Activated CD4-positive, alpha-beta T cell treated with anti-CD3 and anti-CD28 coated beads, Interleukin-2, amount 50 U/mL, for 48 hours (primary cell): ENCODE measurements at regions not wholly inside any gene's neighbourhood (a gene's known extent, or its start where the extent isn't known, plus 50 kb on each side); places are given as distances from the start of the nearest gene placed in this dataset.
"Not testable (repeated sequence)": the region's sequence is repeated elsewhere in the genome, so short reads cannot be mapped to it uniquely, and the experiment has no call there.

Source experiments
- DNase-seq, 2 experiments: peaks; one replicate each; pipeline ENCODE4 v3.0.0-alpha.2; 2020

DNA sequence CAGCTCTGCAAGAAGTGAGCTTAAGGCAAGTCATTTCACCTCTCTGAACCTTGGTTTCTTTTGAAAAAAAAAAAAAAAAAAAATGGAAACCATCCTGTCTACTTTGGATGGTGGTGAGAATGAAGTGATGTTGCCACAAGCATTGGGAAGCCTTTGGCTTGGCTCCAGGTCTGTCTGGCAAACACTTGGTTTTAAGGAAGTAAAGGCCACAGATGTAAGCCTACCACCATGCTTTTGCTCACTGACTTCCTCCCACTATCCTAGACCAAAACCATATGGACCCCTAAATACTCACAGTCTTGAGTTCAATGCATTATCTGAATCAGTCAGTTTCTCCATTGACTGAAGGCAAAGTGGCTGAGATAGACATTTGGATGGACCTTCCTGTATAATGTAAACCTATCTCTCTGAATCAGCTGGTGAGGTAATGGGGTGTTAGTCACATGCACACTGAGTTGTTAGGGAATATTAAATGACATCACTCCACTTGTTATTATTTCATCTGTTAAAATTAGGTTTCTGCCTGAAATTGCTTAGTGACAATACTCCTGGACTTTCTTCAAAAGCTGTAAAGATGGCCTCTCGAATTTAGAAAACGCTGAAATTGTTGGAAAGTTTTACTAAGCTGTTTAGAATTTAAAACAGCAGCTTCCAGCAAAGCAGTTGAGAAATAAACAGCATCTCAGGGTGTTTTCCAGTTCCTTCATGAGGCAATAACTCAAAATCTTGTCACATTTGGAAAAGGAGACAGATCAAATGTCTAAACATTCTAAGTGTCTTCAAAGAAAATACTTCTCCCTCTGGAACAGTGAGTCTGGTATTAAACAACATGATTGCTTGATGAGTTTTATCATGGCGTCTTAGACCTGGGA is 833.5 kb downstream of the DHX35 start:
- DNase-seq, result no peak

DNA sequence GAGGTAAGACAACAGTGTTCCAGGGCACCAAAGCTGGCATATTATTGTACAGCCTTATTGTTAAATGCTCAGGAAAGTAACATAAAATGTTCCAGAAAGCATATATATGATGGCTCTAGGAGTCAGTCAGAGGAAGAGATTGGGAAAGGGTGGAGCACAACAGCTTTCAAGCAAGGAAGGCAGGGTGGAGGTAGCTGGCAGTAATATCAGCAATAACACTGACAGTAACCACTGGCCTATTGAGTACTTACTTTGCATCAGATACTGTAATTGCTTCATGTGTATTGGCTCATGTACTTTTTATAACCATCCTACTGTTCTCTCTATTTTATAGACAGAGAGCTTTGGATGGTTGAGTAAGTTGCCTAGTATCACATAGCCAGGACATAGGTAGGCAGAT is 830.2 kb downstream of the DHX35 start:
- no peak for DNase-seq

DNA sequence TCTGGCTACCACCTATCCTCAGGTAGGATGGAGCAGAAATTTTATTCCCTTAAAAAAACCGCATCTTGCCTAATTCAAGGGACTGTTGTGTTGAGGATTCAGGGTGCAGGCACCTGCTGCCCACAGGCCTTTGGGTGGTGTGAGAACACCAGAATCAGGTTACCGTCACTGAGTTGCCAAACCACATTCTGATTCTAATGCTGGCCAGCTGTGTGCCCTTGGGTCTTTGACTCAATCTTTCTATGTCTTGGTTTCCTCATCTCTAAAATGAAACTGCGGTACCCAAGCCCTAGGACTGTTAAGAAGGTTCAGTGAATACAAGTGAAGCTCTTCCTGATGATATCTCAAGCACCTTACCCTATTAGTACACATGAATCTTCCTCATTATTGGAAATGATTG is 827.3 kb downstream of the DHX35 start:
- no peak for DNase-seq

DNA sequence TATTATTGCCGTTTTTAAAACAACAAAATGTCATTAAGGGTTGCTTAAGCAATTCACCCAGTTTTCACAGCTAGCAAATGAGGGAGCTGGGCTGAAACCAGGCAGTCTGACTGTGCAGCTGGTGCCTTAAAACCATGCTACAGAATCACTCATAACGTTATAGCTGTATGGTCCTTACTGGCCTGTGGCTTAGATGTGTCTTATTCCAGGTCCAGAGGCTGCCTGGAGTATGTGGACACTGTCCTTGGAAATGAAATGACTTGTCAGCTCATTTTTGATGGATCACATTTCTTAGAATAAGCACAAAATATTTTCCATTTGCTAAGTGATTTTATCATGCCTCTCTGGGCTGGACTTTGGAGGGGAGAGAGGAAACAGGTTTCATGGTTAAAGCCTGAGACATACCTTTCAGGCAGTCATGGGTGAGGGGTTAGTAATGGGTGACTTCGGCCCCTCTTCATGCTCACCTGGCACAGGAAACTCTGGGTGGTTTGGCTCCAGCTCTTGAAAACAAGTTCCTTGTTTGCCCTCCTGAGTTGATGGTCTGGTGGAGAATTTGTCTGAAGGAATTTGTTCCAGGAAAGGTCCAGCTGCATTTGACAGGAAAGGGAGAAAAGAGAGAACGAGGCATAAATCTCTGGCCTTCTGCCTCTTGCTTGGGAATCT is 823.2 kb downstream of the DHX35 start:
- DNase-seq, result no peak

DNA sequence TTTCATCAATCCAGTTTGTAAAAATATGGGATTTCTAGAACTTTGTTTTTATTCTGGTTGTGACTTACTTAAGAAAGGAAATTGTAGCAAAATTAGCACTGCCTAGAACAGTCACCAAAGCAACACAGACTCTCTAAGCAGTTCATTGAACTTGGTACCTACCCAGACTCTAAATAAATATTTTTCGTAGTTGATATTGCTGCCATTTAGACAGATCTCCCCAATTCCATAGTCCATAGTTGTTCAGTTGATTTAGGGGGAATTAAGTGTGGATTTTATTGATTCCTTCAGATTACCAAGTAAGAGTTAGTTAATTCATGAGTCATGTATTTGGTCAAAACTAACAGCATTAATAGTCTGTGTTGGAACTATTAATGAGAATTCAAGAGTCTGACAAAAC is 822.5 kb downstream of the DHX35 start:
- no peak for DNase-seq

DNA sequence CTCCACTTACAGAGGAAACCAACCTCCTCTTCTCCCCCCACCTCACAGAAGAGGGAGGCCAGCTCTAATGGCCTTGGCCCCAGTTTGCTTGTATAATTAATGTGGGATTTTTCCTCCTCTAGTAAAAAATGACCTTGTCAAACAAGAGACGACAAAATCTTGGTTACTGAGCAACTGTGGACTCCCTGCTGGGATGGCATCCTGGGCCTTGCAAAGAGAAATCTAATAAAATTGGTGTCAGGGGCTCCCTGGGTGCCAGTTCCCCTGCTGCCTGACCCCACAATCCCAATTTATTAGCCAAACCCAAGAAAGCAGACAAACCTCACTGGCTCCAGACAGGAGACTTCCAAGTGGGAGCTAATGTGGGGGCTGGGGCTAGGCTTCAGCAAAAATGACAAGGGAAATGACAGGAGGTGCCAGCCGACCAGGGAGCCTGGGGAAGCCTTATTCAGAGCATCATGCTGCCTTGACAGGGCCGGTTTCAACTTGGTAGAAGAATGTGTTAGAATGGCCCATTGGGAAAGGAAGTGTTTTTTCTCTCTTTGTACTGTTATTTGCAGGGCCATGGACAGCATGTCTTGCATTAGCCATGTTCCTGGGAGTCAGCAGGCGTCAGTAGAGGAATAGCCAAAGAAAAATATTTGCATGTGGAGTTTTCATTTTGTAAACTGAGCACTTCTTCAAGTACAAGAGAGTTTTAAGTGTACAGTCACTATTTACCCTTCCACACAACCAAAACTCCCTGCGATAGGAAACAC is 816.9 kb downstream of the DHX35 start:
- no peak for DNase-seq

DNA sequence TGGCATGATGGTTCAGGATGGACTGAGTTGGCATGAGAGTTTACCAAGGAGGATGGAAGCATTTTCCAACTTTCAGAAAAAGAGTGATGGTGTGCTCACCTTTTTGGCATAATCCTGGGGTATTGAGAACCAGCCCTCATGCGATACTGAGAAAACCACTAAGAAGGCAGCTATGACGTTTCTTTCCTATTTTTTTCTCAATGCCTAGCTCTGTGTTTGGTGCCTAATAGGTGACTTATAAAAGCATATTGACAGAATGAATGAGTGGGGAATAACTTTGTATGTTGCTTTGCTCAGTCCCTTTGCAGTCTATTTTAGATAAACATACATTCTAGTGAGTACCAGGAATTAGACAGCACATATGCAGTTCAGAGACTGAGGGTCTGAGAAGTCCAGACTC is 816.3 kb downstream of the DHX35 start:
- no peak for DNase-seq

DNA sequence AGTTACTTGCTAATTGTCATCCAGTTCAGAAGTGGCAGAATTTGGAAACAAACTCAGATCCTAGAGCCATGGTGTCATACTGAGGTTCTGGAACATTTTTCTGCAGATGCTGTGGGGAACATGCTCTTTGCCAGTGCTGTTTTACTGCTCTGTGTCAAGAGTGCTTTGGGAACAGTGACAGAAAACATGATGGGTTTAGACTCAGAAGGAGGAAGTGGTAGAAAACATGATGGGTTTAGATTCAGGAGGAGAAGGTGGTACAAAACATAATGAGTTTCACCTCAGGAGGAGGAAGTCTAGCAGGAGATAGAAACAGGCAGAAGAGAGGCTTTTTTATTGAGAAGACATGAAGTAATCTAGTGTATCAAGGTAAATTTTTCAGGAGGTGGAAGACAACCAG is 815.5 kb downstream of the DHX35 start:
- no peak for DNase-seq

DNA sequence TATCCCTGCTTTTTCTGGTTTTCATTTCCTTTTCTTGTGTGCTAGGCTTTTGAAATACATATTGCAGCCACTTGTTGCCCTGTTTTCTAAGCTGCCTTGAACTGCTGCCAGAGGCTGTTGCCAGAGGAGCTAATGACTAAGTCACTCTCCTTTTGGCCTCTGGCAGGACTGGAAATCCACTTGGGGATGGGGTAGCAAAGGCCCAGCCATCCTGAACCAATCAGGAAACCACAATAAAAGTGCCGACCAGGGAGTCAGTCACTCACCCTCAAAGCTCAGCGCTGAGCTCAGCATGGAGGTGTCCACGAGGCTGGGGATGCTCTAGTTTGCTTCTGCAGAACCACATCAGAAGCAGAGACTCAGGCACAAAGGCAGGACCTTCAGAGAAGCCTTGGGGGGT is 813.0 kb downstream of the DHX35 start:
- DNase-seq, result no peak

DNA sequence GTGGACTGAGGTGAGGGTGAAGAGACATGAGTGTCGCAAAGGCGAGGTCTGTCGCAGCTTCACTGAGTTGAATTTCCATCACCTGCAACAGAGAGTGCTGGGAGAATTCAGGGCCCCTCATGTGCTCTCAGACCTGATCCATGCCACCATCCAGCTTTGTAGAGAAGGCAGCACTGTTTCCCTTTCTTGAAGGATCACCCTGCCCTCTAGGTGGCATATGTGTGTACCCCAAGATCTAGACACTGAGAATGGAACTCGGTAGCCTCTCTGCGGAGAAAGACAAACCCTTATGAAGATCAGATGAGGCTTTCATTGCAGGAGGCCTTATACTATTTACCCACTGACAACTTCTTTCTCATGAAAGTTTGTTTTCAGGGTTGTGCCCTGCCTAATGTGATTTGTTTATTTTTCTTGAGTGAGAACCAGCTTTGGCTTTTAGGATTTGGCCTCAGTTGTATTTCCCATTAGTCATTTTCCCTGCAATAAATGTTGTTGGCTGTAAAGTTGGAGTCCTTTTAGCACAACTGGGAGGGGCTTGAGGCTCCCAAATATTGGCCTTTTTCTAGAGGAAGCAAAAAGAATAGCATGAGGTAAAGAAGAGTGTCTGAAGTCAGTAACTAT is 811.3 kb downstream of the DHX35 start:
- DNase-seq, result no peak

DNA sequence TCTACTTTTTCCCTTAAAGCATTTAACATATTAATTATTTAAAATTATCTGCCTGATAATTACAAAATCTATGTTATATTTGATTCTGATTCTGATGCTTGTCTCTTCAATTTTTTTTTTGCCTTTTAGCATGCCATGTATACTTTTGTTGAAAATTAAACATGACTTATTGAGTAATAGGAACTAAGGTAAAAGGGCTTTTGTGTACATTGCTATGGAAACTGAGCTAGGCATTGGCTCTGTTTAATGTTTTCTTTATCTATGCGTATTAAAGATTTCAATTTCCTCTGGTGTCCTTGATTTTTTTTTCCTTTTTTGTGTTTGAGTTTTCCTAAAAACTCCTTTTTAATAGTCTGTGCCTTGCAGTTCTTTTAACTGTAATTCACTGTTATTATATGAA is 805.2 kb downstream of the DHX35 start:
- DNase-seq, result no peak

DNA sequence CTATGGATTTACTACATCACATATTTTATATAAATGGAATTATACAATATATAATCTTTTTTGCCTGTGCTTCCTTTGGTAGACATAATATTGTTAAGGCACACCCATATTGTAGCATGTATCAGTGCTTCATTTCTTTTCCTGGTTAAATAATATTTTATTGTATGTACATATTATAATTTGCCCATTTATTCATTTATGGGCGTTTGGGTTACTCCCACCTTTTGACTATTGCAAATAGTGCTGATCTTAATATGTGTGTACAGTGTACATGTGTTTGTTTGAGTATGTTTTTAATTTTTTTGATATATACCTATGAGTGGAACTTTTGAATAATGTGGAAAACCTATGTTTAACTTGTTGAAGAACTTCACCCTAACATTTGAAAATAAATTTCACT is 804.2 kb downstream of the DHX35 start:
- DNase-seq, result no peak

DNA sequence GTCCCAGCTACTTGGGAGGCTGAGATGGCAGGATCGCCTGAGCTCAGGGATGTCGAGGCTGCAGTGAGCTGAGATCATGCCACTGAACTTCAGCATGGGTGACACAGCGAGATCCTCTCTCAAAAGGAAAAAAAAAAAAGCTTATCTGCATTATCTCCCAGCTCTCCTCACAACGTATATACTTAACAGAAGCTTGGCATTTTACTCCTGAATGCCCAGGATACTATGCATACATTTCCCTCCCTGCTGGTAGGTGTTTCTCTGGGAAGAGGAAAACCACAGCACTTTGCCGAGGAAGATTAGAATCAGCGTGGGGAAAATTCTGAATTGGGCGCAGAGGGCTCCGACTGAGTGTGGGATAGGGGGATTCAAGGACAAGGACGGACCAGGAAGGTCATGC is 800.6 kb downstream of the DHX35 start:
- no peak for DNase-seq

DNA sequence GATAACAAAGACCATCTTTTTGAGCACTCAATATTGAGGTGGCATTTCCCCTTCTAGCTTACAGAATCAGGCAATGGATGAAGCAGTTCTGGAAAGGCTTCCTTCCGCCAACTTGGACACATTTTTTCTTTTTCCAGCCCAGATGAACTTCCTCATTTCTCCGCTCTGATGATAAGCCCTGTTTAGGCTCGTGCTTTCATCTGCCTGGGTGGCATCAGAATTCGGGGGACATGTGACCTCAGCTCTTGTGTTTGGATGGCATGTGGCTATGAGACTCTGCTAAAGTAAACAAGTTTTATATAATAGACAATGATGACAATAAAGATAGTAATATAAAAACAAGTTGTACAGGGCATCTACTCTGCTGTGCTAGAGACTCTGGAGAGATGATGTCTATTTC is 796.7 kb downstream of the DHX35 start:
- DNase-seq, result no peak

DNA sequence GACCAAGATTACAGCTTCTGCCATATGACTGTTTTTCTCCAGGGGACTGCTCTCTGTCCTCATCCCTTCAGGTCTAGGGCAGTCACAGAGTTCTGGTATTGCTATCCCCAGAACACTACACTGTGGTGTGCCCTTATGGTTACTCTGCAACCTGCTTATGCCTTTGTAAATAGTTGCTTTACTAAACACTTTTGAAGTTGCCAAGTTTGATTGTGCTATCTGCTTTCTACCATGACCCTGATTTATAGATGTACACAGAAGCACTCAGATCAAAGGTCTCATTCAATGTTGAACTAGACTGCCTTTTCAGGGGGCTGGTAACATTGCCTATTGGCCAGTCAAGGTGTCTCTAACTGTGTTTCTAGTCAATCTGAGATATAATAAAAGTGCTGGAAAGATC is 794.7 kb downstream of the DHX35 start:
- no peak for DNase-seq

DNA sequence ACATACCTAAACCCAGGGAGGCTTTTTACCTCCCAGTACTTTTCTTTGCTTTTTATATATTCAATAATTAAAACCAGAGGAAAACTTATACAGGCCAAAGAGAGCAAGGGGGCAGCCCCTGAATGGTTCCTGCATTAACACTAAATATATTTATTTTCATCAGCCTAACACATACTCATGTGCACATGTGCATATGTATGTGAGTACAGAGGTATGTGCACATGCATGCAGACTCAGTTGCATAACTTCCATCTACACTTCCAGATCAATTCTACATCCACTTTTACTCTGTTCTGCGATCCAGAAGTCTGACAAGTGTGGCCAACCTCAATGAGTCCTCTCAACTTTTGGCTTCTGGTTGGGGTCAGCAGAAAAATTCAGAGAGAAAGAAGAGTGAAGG is 794.2 kb downstream of the DHX35 start:
- no peak for DNase-seq

DNA sequence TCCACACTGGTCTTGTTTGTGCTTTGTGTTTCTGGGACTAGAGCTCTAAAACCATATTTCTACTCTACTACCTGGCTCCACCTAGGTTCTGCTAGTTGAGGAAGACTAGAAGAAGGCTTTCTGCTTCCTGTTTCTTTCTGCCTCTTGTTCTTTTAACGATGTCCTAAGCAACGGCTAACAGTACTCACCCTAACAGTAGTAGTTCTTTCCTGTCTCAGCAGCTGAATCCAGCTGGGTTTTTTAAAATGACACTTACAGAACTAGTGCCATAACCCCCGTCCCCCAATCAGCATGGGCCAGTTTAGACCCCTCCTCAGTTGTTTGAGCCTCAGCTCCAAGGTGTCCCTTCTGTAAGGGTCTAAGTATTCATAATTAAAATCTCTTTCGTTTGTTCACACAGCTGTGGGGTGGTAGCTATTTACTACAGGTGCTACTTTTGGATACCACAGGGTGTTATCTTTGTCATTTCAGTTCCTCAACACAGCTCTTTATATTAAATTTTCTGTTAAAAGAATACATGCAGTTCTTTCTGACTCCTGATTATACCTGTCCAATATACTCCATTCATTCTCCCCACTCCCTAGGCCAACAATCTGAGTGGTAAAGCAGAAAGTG is 790.2 kb downstream of the DHX35 start:
- DNase-seq, result no peak

DNA sequence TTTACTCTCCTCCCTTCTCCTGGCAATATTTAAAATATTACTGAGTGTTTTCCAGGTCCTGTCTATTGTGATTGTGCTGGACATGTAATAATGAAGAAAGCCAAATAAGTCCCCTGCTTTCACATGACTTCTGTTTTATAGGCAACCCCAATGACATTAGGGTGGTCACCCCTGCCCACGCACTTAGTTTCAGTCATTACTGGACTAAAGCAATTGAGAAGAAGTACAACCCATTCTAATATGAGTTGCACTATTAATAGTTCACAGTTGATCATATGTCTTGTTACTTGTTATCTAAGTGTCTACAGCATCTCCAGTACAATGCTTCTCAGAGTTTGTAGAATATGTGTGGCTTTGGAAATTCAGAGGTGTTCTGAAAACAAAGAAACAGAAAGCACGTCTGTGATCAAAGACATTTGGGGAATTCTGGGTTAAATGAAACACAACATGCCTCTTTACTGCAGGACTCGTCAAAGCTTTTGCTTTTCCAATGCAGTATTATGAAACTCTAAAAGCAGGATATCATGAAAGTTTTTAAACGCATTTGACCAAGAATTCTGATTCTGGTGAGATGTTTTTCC is 789.5 kb downstream of the DHX35 start:
- no peak for DNase-seq

DNA sequence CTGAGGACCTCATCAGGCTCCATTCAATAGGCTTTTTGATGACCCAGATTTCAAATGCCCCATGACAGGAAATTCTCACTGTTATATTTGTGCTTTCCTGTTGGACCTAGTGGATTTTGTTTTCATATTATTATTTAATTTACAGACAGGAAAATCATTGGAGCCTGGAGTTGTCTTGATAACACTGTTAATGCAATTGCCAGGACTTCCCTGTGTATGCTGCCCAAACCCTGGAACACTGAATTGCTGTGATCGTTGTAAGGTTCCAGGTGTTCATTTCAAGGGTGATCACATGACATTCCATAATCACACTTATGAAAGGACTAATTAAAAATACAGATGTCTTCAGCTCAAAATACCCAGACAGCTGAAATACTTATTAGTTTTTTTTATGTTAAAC is 783.2 kb downstream of the DHX35 start:
- DNase-seq, result no peak

DNA sequence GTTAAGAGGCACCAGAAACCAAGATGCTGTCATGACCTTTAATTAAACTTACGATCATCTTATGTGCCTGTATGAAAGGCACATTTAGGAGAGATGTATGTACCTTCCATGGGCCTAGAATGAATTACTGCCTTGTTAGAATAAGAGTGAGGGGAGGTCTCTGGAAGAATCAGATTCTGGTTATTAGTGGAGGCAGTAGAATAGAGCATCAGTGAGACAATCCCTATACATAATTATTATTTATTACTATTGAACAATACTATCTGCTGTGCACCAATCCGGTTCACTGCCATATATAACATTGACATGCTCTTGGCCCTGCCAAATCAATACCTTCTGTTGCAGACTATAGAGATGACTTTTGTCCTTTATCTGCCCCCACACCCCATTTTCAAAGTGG is 776.5 kb downstream of the DHX35 start:
- no peak for DNase-seq

DNA sequence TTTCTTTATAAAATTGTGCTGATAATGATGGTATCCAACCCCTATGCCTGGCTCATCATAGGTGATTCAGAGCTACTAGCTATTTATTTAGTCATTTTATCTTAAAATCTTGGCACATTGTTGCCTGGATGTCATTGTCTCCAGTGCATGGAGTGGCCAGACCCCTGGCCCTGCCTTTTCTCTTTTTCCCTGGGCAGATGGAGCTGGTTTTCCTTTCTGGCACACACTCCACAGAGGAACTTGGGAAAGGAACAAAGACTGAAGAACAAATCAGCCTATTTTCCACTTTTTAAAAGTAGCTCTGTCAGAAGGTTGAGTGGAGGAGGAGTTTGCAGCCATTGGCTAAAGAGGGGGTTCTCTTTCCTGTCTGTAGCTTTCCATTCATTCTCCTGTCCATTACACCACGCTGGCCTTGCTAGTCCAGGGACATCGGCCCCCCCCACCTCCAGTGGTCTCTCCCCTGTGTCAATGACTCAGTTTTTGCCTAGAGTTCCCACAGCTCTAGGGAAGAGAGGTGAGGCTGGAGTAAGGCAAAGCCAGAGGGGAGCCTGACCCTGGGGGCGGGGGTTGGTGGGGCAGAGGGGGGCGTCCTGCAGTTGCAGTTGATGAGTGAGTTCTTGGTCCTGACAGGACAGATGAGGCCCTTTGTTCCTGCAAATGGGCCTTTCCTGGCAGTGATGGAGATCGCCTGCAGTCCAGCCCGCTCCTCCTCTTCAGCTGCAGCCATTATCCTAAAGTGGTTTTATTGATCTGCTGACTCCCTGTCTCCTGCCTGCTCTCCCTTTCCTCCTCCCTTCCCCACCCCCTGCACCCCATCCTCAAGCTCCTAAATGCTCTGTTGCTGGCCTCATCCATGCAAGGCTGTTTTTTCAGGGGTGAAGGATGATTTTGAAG is 774.5 kb downstream of the DHX35 start:
- DNase-seq, result no peak

DNA sequence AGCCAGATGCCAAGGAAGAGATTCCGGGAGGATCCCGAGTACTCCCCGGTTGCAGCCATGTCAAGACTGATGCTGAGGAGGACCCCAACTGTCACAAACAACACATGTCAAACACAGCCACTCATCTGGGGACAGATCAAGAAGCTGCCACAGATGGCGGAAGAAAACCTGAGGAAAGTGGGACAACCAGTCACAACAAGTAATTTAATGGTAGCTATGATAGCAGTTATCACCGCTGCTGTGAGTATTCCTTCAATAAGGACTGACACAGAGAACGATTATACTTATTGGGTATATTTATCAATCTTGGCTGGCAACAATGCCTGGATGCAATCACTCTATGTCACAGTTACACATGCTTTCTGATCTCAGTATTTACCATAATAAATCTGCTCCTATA is 763.4 kb downstream of the DHX35 start:
- DNase-seq, result not testable (repeated sequence)
